Thyroid gland (tissue), 4 donors: ENCODE measurements at regions not wholly inside any gene's neighbourhood (a gene's known extent, or its start where the extent isn't known, plus 50 kb on each side); places are given as distances from the start of the nearest gene placed in this dataset.

Source experiments
- DNase-seq, 2 donors: peaks; one replicate each; pipeline ENCODE4 v3.0.0-alpha.2; 2019
- H3K27ac ChIP-seq, 3 donors: fragments of 200-600 bp; sonication (generic); 1 replicate in 2 of 3; 2 replicates in 1 of 3; pipeline ENCODE4 v1.5.1; 2016 to 2019; ENCODE audit warnings: mild to moderate bottlenecking in 1 of 3, moderate library complexity in 1 of 3
- H3K27me3 ChIP-seq: fragments of 200-600 bp; sonication (generic); one replicate; pipeline ENCODE4 v1.5.1; 2019
- H3K36me3 ChIP-seq, 2 donors: fragments of 200-600 bp; sonication (generic); one replicate each; pipeline ENCODE4 v1.5.1; 2016 to 2019
- H3K4me1 ChIP-seq, 2 donors: fragments of 200-600 bp; sonication (generic); one replicate each; pipeline ENCODE4 v1.5.1; 2017 to 2019
- H3K4me3 ChIP-seq, 3 donors: fragments of 200-600 bp; sonication (generic); replicated peaks in 1 of 3; 1 replicate in 2 of 3; 2 replicates in 1 of 3; pipeline ENCODE4 v1.5.1; 2016; ENCODE audit warnings: mild to moderate bottlenecking in 1 of 3
- H3K9me3 ChIP-seq: fragments of 200-600 bp; sonication (generic); one replicate; pipeline ENCODE4 v1.5.1; 2017
- CTCF ChIP-seq, 6 experiments: fragments of 200-600 bp in 3 of 6; fragments of 450-650 bp in 3 of 6; sonication (generic) in 3 of 6; IDR thresholded peaks; one replicate each; pipeline ENCODE4 v1.5.1; 2016 to 2019; ENCODE audit warnings: antibody characterized with exemption in 6 of 6, mild to moderate bottlenecking in 2 of 6, inconsistent platforms in 1 of 6, moderate library complexity in 1 of 6
- POLR2A ChIP-seq, 2 donors: fragments of 450-650 bp; IDR thresholded peaks; one replicate each; pipeline ENCODE4 v1.6.1; 2017; ENCODE audit warnings: antibody characterized with exemption in 2 of 2, mild to moderate bottlenecking in 2 of 2, moderate library complexity in 1 of 2
- WGBS, 2 donors: methylation state at CpG; one replicate each; pipeline ENCODE4 v1.1.5; 2017; 5-methylcytosine and 5-hydroxymethylcytosine counted together
- intact Hi-C: fragments of 100-400 bp; cut with DNase I; formaldehyde crosslinking; loops from one replicate; pipeline ENCODE4 v1.15.1; 2023

- intact Hi-C loops, result no loop called here
- TF ChIP-seq POLR2A (IDR thresholded peaks at IDR 0.05), result no peak
- TF ChIP-seq CTCF (IDR thresholded peaks at IDR 0.05), result no peak
These were observed 149.7 kb downstream of the ESM1 start for GRCh38 chr5:54835647-54836046.

GRCh38 chr5:54834121-54834842 is 151.1 kb downstream of the ESM1 start:
- TF ChIP-seq CTCF (IDR thresholded peaks at IDR 0.05) (no peak), POLR2A (IDR thresholded peaks at IDR 0.05) (no peak)
- intact Hi-C loops, result no loop called here
- H3K27me3 ChIP-seq, result no peaks in the 10 kb centered on the region
- no peak overlapping the region for H3K27ac ChIP-seq
- DNase-seq, result no peak
- H3K4me3 ChIP-seq, result no peak overlapping the region
- no peaks in the 10 kb centered on the region for H3K4me1 ChIP-seq
- H3K36me3 ChIP-seq, result no peaks in the 10 kb centered on the region
- WGBS, 2 donors, result 76% methylated on average over 9 of the region's 9 CpGs
- no peaks in the 10 kb centered on the region for H3K9me3 ChIP-seq

More at GRCh38 chr5:54835647-54836046, 149.7 kb downstream of the ESM1 start:
- DNase-seq, result no peak
- Histone ChIP-seq H3K4me3 (no peak overlapping the region), H3K27me3 (no peaks in the 10 kb centered on the region), H3K9me3 (no peaks in the 10 kb centered on the region), H3K27ac (no peak overlapping the region), H3K4me1 (no peaks in the 10 kb centered on the region), H3K36me3 (no peaks in the 10 kb centered on the region)
- WGBS, 2 donors, result 93 to 97% methylated on average over 2 of the region's 2 CpGs

GRCh38 chr5:54833590-54833989 is 151.8 kb downstream of the ESM1 start:
- no peak for DNase-seq
- no peak overlapping the region for H3K27ac ChIP-seq
- intact Hi-C loops, result no loop called here
- no peak overlapping the region for H3K4me3 ChIP-seq
- TF ChIP-seq POLR2A (IDR thresholded peaks at IDR 0.05) (no peak), CTCF (IDR thresholded peaks at IDR 0.05) (no peak)
- H3K36me3 ChIP-seq, result no peaks in the 10 kb centered on the region
- WGBS, 2 donors, result 89 to 93% methylated on average over 3 of the region's 3 CpGs
- H3K9me3 ChIP-seq, result no peaks in the 10 kb centered on the region
- H3K27me3 ChIP-seq, result no peaks in the 10 kb centered on the region
- H3K4me1 ChIP-seq, result no peaks in the 10 kb centered on the region

GRCh38 chr5:54832858-54833257 is 152.5 kb downstream of the ESM1 start:
- no peak for DNase-seq
- Histone ChIP-seq H3K27me3 (no peaks in the 10 kb centered on the region), H3K36me3 (no peaks in the 10 kb centered on the region), H3K9me3 (no peaks in the 10 kb centered on the region), H3K27ac (no peak overlapping the region), H3K4me3 (no peak overlapping the region), H3K4me1 (no peaks in the 10 kb centered on the region)
- 77 to 80% methylated on average over 5 of the region's 5 CpGs for WGBS, 2 donors
- TF ChIP-seq POLR2A (IDR thresholded peaks at IDR 0.05) (no peak), CTCF (IDR thresholded peaks at IDR 0.05) (no peak)
- intact Hi-C loops, result no loop called here

- Histone ChIP-seq H3K27me3 (no peaks in the 10 kb centered on the region), H3K4me1 (no peaks in the 10 kb centered on the region), H3K9me3 (no peaks in the 10 kb centered on the region), H3K4me3 (no peak overlapping the region), H3K27ac (no peak overlapping the region), H3K36me3 (no peaks in the 10 kb centered on the region)
- TF ChIP-seq POLR2A (IDR thresholded peaks at IDR 0.05), result no peak
- TF ChIP-seq CTCF (IDR thresholded peaks at IDR 0.05), result no peak
- intact Hi-C loops, result no loop called here
- WGBS, 2 donors, result 87 to 92% methylated on average over 2 of the region's 2 CpGs
- no peak for DNase-seq
These were observed 153.3 kb downstream of the ESM1 start for GRCh38 chr5:54832045-54832444.
